LNCaP clone FGC (cell line): ENCODE measurements at regions not wholly inside any gene's neighbourhood (a gene's known extent, or its start where the extent isn't known, plus 50 kb on each side); places are given as distances from the start of the nearest gene placed in this dataset.
"Not testable (repeated sequence)": the region's sequence is repeated elsewhere in the genome, so short reads cannot be mapped to it uniquely, and the experiment has no call there.

Source experiments
- DNase-seq: peaks from one replicate; pipeline ENCODE4 v3.0.0-alpha.2; 2011; ENCODE audit warnings: low read depth
- H3K4me3 ChIP-seq: 2 replicates; pipeline ENCODE4 v1.5.1; 2011; ENCODE audit warnings: mild to moderate bottlenecking, low read depth, low read length, control low read depth
- TF ChIP-seq, protein P1 (sequence below): IDR thresholded peaks from 2 replicates; pipeline ENCODE4 v1.5.1; 2012; ENCODE audit warnings: mild to moderate bottlenecking; ENCODE audit not compliant: control insufficient read depth, insufficient read depth; ENCODE audit errors: extremely low read depth

DNA sequence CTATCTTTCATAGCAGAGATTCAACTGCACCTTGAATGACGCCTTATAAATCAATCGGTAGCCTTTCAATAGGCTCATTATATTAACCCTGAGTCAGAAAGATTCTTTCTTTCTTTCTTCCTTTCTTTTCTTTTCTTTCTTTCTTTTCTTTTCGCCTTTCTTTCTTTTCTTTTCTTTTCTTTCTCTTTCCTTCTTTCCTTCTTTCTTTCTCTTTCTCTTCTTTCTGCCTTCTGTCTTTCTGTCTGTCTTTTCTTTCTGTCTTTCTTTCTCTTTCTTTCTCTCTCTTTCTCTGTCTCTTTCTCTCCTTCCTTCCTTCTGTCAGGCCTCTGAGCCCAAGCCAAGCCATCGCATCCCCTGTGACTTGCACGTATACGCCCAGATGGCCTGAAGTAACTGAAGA lies 86.0 kb upstream of the CLINT1 start:
- no peak for DNase-seq
- H3K4me3 ChIP-seq: no peak overlapping the region
- TF ChIP-seq, protein P1, sequence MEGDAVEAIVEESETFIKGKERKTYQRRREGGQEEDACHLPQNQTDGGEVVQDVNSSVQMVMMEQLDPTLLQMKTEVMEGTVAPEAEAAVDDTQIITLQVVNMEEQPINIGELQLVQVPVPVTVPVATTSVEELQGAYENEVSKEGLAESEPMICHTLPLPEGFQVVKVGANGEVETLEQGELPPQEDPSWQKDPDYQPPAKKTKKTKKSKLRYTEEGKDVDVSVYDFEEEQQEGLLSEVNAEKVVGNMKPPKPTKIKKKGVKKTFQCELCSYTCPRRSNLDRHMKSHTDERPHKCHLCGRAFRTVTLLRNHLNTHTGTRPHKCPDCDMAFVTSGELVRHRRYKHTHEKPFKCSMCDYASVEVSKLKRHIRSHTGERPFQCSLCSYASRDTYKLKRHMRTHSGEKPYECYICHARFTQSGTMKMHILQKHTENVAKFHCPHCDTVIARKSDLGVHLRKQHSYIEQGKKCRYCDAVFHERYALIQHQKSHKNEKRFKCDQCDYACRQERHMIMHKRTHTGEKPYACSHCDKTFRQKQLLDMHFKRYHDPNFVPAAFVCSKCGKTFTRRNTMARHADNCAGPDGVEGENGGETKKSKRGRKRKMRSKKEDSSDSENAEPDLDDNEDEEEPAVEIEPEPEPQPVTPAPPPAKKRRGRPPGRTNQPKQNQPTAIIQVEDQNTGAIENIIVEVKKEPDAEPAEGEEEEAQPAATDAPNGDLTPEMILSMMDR: no peak

DNA sequence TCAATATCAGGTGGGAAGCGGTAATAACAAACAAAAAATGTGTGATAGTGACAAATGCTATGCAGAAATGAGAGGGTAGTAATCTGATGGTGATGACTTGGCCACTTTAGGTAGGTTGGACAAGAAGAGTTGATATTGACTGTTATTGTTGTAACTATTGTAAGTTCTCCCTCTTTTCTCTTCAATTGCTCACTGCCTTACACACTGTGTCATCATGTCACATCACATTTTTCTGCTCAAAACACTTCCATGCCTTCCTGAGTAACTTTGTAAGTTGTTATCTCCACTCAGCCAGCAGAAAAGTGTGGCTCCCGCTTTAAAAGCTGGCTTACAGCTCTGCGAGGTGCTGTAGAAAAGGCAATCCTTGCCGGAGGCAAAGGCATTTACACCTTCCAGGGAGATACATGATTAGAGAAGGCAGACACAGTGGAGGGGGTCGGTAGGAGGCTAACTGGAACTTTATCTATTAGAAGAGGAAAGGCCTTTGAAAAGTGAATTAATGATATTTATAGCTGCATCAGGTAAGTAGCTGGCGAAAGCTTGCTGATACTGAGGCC lies 85.2 kb upstream of the CLINT1 start:
- no peak for DNase-seq
- no peak overlapping the region for H3K4me3 ChIP-seq
- TF ChIP-seq, protein P1: no peak

DNA sequence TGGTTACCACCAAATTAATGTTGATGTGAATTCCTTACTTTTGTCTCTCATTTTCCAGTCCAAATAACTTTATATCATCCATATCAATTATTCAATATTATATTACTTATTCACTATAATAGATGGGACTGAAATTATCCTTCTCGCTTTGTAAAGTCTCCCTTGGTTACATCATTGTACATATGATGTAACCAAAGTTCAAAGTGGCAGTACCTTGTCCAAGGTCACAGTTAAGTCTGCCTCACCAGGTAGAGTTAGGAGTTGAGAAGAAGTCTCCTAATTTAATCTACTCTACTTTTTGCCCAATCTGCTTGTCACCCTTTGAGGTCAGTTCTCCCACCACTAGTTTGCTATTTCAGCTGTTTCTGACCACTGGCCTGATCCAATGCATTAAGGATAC lies 83.7 kb upstream of the CLINT1 start:
- DNase-seq: no peak

DNA sequence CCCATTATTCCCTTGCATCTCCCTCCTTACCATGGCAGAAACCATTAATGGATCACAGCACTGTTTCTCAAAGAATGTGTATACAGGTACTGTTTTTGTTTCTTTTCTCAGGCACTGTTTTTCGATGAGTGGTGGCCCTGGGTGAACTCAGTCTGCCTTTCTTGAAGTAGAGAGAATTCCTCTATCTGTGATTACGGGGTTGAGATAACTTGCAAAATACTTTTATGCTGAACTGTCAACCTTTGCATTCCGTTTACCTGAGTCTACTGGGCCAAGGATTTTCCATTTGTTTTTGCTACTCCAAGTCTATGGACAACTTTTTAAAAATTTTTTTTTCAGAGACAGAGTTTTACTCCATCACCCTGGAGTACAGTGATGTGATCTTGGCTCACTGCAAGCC lies 82.7 kb upstream of the CLINT1 start:
- no peak overlapping the region for H3K4me3 ChIP-seq
- TF ChIP-seq, protein P1: no peak
- DNase-seq: no peak

More for the DNA sequence above, 83.7 kb upstream of the CLINT1 start:
- TF ChIP-seq, protein P1: no peak
- no peak overlapping the region for H3K4me3 ChIP-seq

DNA sequence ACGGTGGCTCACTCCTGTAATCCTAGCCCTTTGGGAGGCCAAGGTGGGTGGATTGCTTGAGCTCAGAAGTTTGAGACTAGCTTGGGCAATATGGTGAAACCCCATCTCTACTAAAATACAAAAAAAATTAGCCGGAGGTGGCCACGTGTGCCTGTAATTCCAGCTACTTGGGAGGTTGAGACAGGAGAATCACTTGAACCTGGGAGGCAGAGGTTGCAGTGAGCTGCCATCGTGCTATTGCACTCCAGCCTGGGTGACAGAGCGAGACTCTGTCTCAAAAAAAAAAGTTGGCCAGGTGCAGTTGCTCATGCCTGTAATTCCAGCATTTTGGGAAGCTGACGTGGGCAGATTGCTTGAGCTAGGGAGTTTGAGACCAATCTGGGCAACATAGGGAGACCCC lies 79.2 kb upstream of the CLINT1 start:
- not testable (repeated sequence) for DNase-seq, H3K4me3 ChIP-seq

DNA sequence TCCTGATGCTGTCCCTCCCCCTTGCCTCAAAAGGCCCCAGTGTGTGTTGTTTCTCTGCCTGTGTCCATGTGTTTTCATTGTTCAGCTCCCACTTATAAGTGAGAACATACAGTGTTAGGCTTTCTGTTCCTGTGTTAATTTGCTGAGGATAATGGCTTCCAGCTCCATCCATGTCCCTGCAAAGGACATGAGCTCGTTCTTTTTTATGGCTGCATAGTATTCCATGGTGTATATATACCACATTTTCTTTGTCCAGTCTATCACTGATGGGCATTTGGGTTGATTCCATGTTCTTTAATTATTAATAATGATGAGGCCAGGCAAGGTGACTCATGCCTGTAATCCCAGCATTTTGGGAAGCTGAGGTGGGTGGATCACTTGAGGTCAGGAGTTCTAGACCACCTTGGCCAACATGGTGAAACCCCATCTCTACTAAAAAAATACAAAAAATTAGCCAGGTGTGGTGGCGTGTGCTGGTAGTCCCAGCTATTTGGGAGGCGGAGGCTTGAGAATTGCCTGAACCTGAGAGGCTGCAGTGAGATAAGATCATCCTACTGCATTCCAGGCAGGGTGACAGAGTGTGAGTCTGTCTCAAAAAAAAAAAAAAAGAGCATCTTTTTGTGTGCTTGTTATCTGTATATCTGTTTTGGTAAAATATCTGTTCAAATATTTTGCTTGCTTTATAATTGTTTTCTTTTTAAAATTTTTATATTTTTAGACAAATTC lies 78.0 kb upstream of the CLINT1 start:
- DNase-seq, H3K4me3 ChIP-seq: not testable (repeated sequence)

DNA sequence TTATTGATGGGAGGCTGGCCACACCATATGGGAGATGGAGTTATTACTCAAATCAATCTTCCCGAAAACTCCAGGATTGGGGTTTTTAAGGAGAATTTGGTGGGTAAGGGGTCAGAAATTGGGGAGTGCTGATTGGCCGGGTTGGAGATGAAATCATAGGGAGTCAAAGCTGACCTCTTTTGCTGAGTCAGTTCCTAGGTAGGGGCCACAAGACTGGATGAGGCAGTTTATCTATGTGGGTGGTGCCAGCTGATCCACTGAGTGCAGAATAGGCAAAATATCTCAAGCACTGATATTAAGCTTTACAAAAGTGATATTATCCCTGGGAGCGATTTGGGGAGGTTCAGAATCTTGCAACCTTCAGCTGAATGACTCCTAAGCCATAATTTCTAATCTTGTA lies 75.7 kb upstream of the CLINT1 start:
- H3K4me3 ChIP-seq: no peak overlapping the region
- TF ChIP-seq, protein P1: no peak
- no peak for DNase-seq

DNA sequence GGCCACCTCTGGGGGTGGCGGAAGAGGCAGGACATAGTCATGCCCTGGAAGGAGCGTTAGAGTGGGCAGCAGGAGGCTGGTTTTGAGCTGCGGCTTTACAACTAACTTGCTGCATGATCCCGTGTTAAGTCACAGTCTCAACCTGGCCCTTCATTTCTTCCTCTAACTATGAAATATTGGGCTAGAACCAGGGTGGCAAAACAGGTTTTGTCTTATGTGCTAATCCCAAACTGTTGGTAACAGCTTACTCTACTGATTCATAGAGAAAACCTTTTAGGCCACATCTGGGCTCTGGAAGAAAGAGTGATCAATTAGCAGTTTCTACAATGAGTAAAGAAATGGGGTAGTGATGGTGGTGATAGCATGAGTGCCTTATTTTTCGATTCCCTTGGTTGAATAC lies 74.1 kb upstream of the CLINT1 start:
- no peak overlapping the region for H3K4me3 ChIP-seq
- no peak for DNase-seq
- TF ChIP-seq, protein P1: no peak
